ENCODE measurements at regions not wholly inside any gene's neighbourhood (a gene's known extent, or its start where the extent isn't known, plus 50 kb on each side); places are given as distances from the start of the nearest gene placed in this dataset.

DNA sequence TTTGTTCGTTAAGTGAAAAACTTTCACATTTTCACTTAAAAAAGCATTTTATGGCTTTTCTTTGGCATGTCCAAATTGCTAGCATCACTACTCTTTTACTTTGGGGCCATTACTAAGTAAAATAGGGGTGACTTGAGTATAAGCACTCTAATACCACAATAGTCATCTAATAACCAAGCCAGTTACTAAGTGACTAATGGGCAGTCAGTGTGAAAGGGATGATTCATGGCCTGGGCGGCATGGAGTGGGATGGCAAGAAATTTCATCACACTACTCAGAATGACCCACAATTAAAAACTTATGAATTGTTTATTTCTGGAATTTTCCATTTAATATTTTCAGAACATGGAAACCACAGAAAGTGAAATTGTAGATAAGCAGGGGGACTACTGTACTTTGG lies 60.9 kb downstream of the BMP15 start:
- no peak for TF ChIP-seq POLR2A (IDR thresholded peaks at IDR 0.05)
- TF ChIP-seq CTCF (IDR thresholded peaks at IDR 0.05), result no peak
